Esophagus muscularis mucosa (tissue), 4 donors: ENCODE measurements at regions not wholly inside any gene's neighbourhood (a gene's known extent, or its start where the extent isn't known, plus 50 kb on each side); places are given as distances from the start of the nearest gene placed in this dataset.

Experiments used
- DNase-seq: peaks from one replicate; pipeline ENCODE4 v3.0.0-alpha.2; 2017; ENCODE audit errors: extremely low spot score
- H3K27ac ChIP-seq, 4 donors: fragments of 200-600 bp; sonication (generic); replicated peaks in 1 of 4; 1 replicate in 3 of 4; 2 replicates in 1 of 4; pipeline ENCODE4 v1.5.1; 2016 to 2019; ENCODE audit warnings: mild to moderate bottlenecking in 1 of 4
- H3K27me3 ChIP-seq, 4 donors: fragments of 200-600 bp; sonication (generic); one replicate each; pipeline versions ENCODE4 v1.5.1 to v1.6.0; 2016 to 2019
- H3K36me3 ChIP-seq, 4 donors: fragments of 200-600 bp; sonication (generic); one replicate each; pipeline ENCODE4 v1.5.1; 2016 to 2019
- H3K4me1 ChIP-seq, 4 donors: fragments of 200-600 bp; sonication (generic); one replicate each; pipeline ENCODE4 v1.5.1; 2016 to 2019
- H3K4me3 ChIP-seq, 4 donors: fragments of 200-600 bp; sonication (generic); 1 replicate in 2 of 4; 2 replicates in 2 of 4; pipeline ENCODE4 v1.5.1; 2016 to 2019; ENCODE audit warnings: mild to moderate bottlenecking in 4 of 4, moderate library complexity in 1 of 4
- H3K9me3 ChIP-seq, 4 donors: fragments of 200-600 bp; sonication (generic); 1 replicate in 3 of 4; 2 replicates in 1 of 4; pipeline ENCODE4 v1.5.1; 2016 to 2019
- EP300 ChIP-seq: sonication (generic); formaldehyde crosslinking; IDR thresholded peaks from one replicate; pipeline ENCODE4 v1.6.1; 2017; ENCODE audit warnings: antibody characterized with exemption
- POLR2A ChIP-seq: fragments of 450-650 bp; IDR thresholded peaks from one replicate; pipeline ENCODE4 v1.6.1; 2017; ENCODE audit warnings: antibody characterized with exemption, moderate library complexity, mild to moderate bottlenecking, low read depth
- POLR2AphosphoS5 ChIP-seq, 2 donors: sonication (generic); formaldehyde crosslinking; IDR thresholded peaks; one replicate each; pipeline ENCODE4 v1.6.1; 2017; ENCODE audit warnings: antibody characterized with exemption in 2 of 2
- WGBS: methylation state at CpG from one replicate; pipeline ENCODE4 v1.1.5; 2018; 5-methylcytosine and 5-hydroxymethylcytosine counted together
- intact Hi-C: fragments of 100-400 bp; cut with DNase I; formaldehyde crosslinking; loops from one replicate; pipeline ENCODE4 v1.15.1; 2023
- TF ChIP-seq, protein P1 (sequence below), 3 experiments: fragments of 200-600 bp in 2 of 3; fragments of 450-650 bp in 1 of 3; sonication (generic) in 2 of 3; IDR thresholded peaks; one replicate each; pipeline ENCODE4 v1.5.1; 2017 to 2019; ENCODE audit warnings: antibody characterized with exemption in 3 of 3, mild to moderate bottlenecking in 2 of 3, moderate library complexity in 1 of 3

DNA sequence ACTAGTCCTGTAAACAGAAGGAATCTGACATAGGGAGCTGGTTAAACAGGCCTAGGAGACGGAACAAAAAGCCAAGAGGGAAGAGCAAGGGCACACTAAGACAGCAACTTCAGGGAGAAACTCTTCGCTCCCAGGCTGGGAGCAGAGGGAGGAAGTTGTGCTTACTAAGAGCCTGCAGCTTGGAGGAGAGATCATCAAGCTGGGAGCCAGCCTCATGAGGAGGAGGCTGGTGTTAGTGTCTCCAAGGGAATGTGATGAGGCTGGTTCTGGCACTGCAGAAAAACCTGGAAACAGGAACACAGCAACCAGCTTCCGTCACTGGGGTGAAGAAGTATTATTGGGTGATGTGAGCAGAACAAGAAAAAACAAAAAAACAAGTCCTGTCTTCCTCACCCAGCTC lies 1027.3 kb downstream of the UQCRFS1 start:
- Histone ChIP-seq H3K27ac (no peak overlapping the region), H3K27me3 (no peaks in the 10 kb centered on the region), H3K9me3 (peaks cover 0 to 9% (median 0%) of the 10 kb centered on the region in 4 donors), H3K4me1 (no peaks in the 10 kb centered on the region), H3K4me3 (no peak overlapping the region), H3K36me3 (no peaks in the 10 kb centered on the region)
- intact Hi-C loops = no loop called here
- WGBS = 65% methylated on average over 3 of the region's 3 CpGs
- TF ChIP-seq POLR2AphosphoS5 (IDR thresholded peaks at IDR 0.05) (no peak), EP300 (no peak), POLR2A (no peak)
- TF ChIP-seq, protein P1, sequence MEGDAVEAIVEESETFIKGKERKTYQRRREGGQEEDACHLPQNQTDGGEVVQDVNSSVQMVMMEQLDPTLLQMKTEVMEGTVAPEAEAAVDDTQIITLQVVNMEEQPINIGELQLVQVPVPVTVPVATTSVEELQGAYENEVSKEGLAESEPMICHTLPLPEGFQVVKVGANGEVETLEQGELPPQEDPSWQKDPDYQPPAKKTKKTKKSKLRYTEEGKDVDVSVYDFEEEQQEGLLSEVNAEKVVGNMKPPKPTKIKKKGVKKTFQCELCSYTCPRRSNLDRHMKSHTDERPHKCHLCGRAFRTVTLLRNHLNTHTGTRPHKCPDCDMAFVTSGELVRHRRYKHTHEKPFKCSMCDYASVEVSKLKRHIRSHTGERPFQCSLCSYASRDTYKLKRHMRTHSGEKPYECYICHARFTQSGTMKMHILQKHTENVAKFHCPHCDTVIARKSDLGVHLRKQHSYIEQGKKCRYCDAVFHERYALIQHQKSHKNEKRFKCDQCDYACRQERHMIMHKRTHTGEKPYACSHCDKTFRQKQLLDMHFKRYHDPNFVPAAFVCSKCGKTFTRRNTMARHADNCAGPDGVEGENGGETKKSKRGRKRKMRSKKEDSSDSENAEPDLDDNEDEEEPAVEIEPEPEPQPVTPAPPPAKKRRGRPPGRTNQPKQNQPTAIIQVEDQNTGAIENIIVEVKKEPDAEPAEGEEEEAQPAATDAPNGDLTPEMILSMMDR (IDR thresholded peaks at IDR 0.05) = no peak
- peak; percentile 50 for DNase-seq

- Histone ChIP-seq H3K4me1 (no peaks in the 10 kb centered on the region), H3K9me3 (peaks cover 0 to 2% (median 0%) of the 10 kb centered on the region in 4 donors), H3K27ac (no peak overlapping the region), H3K36me3 (no peaks in the 10 kb centered on the region), H3K27me3 (no peaks in the 10 kb centered on the region), H3K4me3 (no peak overlapping the region)
- TF ChIP-seq POLR2A (no peak), POLR2AphosphoS5 (IDR thresholded peaks at IDR 0.05) (no peak), EP300 (no peak)
- TF ChIP-seq, protein P1 (IDR thresholded peaks at IDR 0.05) = no peak
- intact Hi-C loops = no loop called here
- no peak for DNase-seq
Observed at GRCh38 chr19:28184997-28185396, 1028.0 kb downstream of the UQCRFS1 start.

DNA sequence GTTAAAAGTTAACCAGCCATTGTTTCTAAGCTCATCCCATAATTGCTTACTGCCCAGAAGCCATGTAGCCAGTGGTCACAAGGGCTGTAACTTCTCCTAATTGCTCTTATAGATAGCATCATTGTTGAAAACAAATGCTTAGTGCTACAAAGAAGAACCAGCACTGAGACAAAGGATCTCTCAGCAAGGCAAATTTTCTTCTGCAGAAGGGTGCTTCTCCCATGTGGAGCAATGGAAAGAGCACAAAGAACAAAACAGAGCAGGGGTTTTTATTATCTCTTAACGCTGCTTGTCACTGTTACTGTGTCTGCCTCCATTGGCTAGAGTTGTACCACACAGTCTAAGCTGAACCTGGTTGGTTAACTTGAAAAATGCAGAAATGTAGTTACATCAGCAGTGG lies 1036.8 kb downstream of the UQCRFS1 start:
- Histone ChIP-seq H3K4me1 (no peaks in the 10 kb centered on the region), H3K27me3 (no peaks in the 10 kb centered on the region), H3K9me3 (peaks cover 0 to 22% (median 14%) of the 10 kb centered on the region in 4 donors), H3K36me3 (no peaks in the 10 kb centered on the region), H3K4me3 (no peak overlapping the region), H3K27ac (no peak overlapping the region)
- intact Hi-C loops = no loop called here
- WGBS = 38% methylated on average over 1 of the region's 1 CpG
- no peak for DNase-seq
- TF ChIP-seq POLR2AphosphoS5 (IDR thresholded peaks at IDR 0.05) (no peak), POLR2A (no peak), EP300 (no peak)
- TF ChIP-seq, protein P1 (IDR thresholded peaks at IDR 0.05) = no peak

- intact Hi-C loops = no loop called here
- 79% methylated on average over 7 of the region's 8 CpGs for WGBS
Observed at GRCh38 chr19:28171983-28172382, 1041.0 kb downstream of the UQCRFS1 start.

DNA sequence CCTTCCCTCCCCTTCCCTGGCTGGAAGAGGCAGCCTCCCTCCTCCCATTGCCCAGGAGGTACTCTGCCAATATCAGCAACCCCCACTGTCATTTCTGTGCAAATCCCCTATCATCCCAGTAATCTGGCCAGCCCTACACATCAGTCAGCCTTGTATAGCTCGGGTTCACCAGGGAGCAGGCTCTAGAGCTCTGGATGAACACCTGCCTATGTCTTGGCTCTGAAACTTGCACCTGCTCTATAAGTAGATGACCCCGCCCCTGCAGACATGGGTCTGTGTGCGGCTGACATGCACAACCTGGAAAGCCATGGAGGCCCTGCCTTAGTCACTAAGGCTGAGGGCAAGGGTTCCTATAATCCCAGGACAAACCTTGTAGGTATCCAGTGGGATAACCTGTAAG lies 1042.9 kb downstream of the UQCRFS1 start:
- Histone ChIP-seq H3K4me3 (no peak overlapping the region), H3K27ac (no peak overlapping the region), H3K4me1 (no peaks in the 10 kb centered on the region), H3K27me3 (no peaks in the 10 kb centered on the region), H3K9me3 (no peaks in the 10 kb centered on the region), H3K36me3 (no peaks in the 10 kb centered on the region)
- no peak for DNase-seq
- no peak for TF ChIP-seq POLR2A
- TF ChIP-seq, protein P1 (IDR thresholded peaks at IDR 0.05) = no peak
- TF ChIP-seq EP300 = no peak
- no peak for TF ChIP-seq POLR2AphosphoS5 (IDR thresholded peaks at IDR 0.05)
- WGBS = 100% methylated on average over 1 of the region's 3 CpGs
- intact Hi-C loops = no loop called here

More at GRCh38 chr19:28171983-28172382, 1041.0 kb downstream of the UQCRFS1 start:
- DNase-seq = no peak
- H3K27me3 ChIP-seq = no peaks in the 10 kb centered on the region
- H3K9me3 ChIP-seq = peaks cover 0 to 10% (median 7%) of the 10 kb centered on the region in 4 donors
- no peaks in the 10 kb centered on the region for H3K36me3 ChIP-seq
- no peaks in the 10 kb centered on the region for H3K4me1 ChIP-seq
- no peak overlapping the region for H3K27ac ChIP-seq
- no peak overlapping the region for H3K4me3 ChIP-seq
- TF ChIP-seq EP300 (no peak), POLR2AphosphoS5 (IDR thresholded peaks at IDR 0.05) (no peak)
